Lower leg skin (tissue), 4 donors: ENCODE measurements at regions not wholly inside any gene's neighbourhood (a gene's known extent, or its start where the extent isn't known, plus 50 kb on each side); places are given as distances from the start of the nearest gene placed in this dataset.

Source experiments
- DNase-seq, 2 donors: peaks; one replicate each; pipeline ENCODE4 v3.0.0-alpha.2; 2019; ENCODE audit warnings: low spot score in 2 of 2
- H3K4me3 ChIP-seq: fragments of 200-600 bp; sonication (generic); 2 replicates; pipeline ENCODE4 v1.5.1; 2017; ENCODE audit warnings: mild to moderate bottlenecking, low read depth; ENCODE audit not compliant: poor library complexity, severe bottlenecking
- CTCF ChIP-seq, 3 donors: fragments of 450-650 bp; IDR thresholded peaks; one replicate each; pipeline ENCODE4 v1.5.1; 2016; ENCODE audit warnings: antibody characterized with exemption in 3 of 3, mild to moderate bottlenecking in 3 of 3, moderate library complexity in 2 of 3
- POLR2A ChIP-seq, 2 donors: fragments of 450-650 bp; IDR thresholded peaks; one replicate each; pipeline ENCODE4 v1.6.1; 2016 to 2017; ENCODE audit warnings: antibody characterized with exemption in 2 of 2, mild to moderate bottlenecking in 1 of 2, moderate library complexity in 1 of 2
- WGBS, 2 donors: methylation state at CpG; one replicate each; pipeline ENCODE4 v1.1.5; 2018; 5-methylcytosine and 5-hydroxymethylcytosine counted together
- intact Hi-C: fragments of 100-400 bp; cut with DNase I; formaldehyde crosslinking; loops from one replicate; pipeline ENCODE4 v1.15.0; 2023; ENCODE audit warnings: low total_unique reads

GRCh38 chr15:31579976-31580375 lies 253.3 kb downstream of the KLF13 start:
- 88 to 94% methylated on average over 2 of the region's 2 CpGs for WGBS, 2 donors
- TF ChIP-seq POLR2A (IDR thresholded peaks at IDR 0.05), result no peak
- TF ChIP-seq CTCF (IDR thresholded peaks at IDR 0.05), result no peak
- H3K4me3 ChIP-seq, result no peak overlapping the region
- DNase-seq, result no peak
- intact Hi-C loops, result no loop called here

GRCh38 chr15:31584195-31584594 lies 257.6 kb downstream of the KLF13 start:
- no peak for DNase-seq
- intact Hi-C loops, result no loop called here
- TF ChIP-seq POLR2A (IDR thresholded peaks at IDR 0.05), result no peak
- no peak overlapping the region for H3K4me3 ChIP-seq
- 92 to 100% methylated on average over 3 of the region's 3 CpGs for WGBS, 2 donors

- WGBS, 2 donors, result 79 to 85% methylated on average over 9 of the region's 9 CpGs
- DNase-seq, result no peak
- H3K4me3 ChIP-seq, result no peak overlapping the region
- TF ChIP-seq POLR2A (IDR thresholded peaks at IDR 0.05) (no peak), CTCF (IDR thresholded peaks at IDR 0.05) (no peak)
- intact Hi-C loops, result no loop called here
Observed at GRCh38 chr15:31585240-31585639, 258.6 kb downstream of the KLF13 start.

- WGBS, 2 donors, result 57 to 63% methylated on average over 4 of the region's 4 CpGs
- TF ChIP-seq CTCF (IDR thresholded peaks at IDR 0.05) (no peak), POLR2A (IDR thresholded peaks at IDR 0.05) (no peak)
- no peak overlapping the region for H3K4me3 ChIP-seq
- no peak for DNase-seq
- intact Hi-C loops, result no loop called here
Observed at GRCh38 chr15:31586841-31587240, 260.2 kb downstream of the KLF13 start.

GRCh38 chr15:31587583-31587982 lies 260.9 kb downstream of the KLF13 start:
- intact Hi-C loops, result no loop called here
- WGBS, 2 donors, result 93 to 95% methylated on average over 4 of the region's 4 CpGs
- TF ChIP-seq POLR2A (IDR thresholded peaks at IDR 0.05) (no peak), CTCF (IDR thresholded peaks at IDR 0.05) (no peak)
- no peak overlapping the region for H3K4me3 ChIP-seq
- DNase-seq, result no peak

- no peak overlapping the region for H3K4me3 ChIP-seq
- 55 to 62% methylated on average over 4 of the region's 4 CpGs for WGBS, 2 donors
- DNase-seq, result no peak
- TF ChIP-seq CTCF (IDR thresholded peaks at IDR 0.05) (no peak), POLR2A (IDR thresholded peaks at IDR 0.05) (no peak)
- intact Hi-C loops, result no loop called here
Observed at GRCh38 chr15:31590609-31591008, 264.0 kb downstream of the KLF13 start.
